T47D (cell line): ENCODE measurements at regions not wholly inside any gene's neighbourhood (a gene's known extent, or its start where the extent isn't known, plus 50 kb on each side); places are given as distances from the start of the nearest gene placed in this dataset.

Experiments
- DNase-seq, 2 experiments: peaks; one replicate each; pipeline versions ENCODE4 v3.0.0 to v3.0.0-alpha.2; 2011 to 2012; ENCODE audit warnings: low read depth in 1 of 2, low spot score in 1 of 2
- JUND ChIP-seq: IDR thresholded peaks from 2 replicates; pipeline ENCODE4 v1.6.1; 2012; ENCODE audit warnings: low read depth
- in situ Hi-C: cut with HindIII; loops from 2 replicates; pipeline ENCODE4 v1.10.0; 2016; ENCODE audit warnings: low sequenced_read_pairs, low pct_unique_long_range_greater_than_20kb

- no peak for TF ChIP-seq JUND
- peak; percentile 30 to 72 for DNase-seq
- in situ Hi-C loops, result no loop called here
Observed at GRCh38 chr7:42493436-42494198, 256.6 kb upstream of the GLI3 start.

GRCh38 chr7:42492920-42493319 lies 255.9 kb upstream of the GLI3 start:
- TF ChIP-seq JUND, result no peak
- DNase-seq, result no peak
- in situ Hi-C loops, result no loop called here

- DNase-seq, result no peak
- in situ Hi-C loops, result no loop called here
- no peak for TF ChIP-seq JUND
Observed at GRCh38 chr7:42491106-42491505, 254.1 kb upstream of the GLI3 start.

GRCh38 chr7:42489299-42489698 lies 252.3 kb upstream of the GLI3 start:
- DNase-seq, result no peak
- no peak for TF ChIP-seq JUND
- in situ Hi-C loops, result no loop called here

- in situ Hi-C loops, result no loop called here
- no peak for DNase-seq
- TF ChIP-seq JUND, result no peak
Observed at GRCh38 chr7:42485301-42485766, 248.3 kb upstream of the GLI3 start.

GRCh38 chr7:42483886-42484285 lies 246.9 kb upstream of the GLI3 start:
- DNase-seq, result no peak
- in situ Hi-C loops, result no loop called here
- no peak for TF ChIP-seq JUND

GRCh38 chr7:42479816-42480633 lies 243.0 kb upstream of the GLI3 start:
- DNase-seq, result peak in 1 of 2 experiments; percentile 73
- in situ Hi-C loops, result no loop called here
- no peak for TF ChIP-seq JUND

- DNase-seq, result no peak
- in situ Hi-C loops, result no loop called here
- no peak for TF ChIP-seq JUND
Observed at GRCh38 chr7:42479452-42479815, 242.4 kb upstream of the GLI3 start.

- no peak for TF ChIP-seq JUND
- in situ Hi-C loops, result no loop called here
- DNase-seq, result no peak
Observed at GRCh38 chr7:42478717-42479116, 241.7 kb upstream of the GLI3 start.

GRCh38 chr7:42476255-42476654 lies 239.2 kb upstream of the GLI3 start:
- in situ Hi-C loops, result no loop called here
- no peak for TF ChIP-seq JUND
- peak in 1 of 2 experiments; percentile 17 for DNase-seq

GRCh38 chr7:42475082-42475481 lies 238.1 kb upstream of the GLI3 start:
- in situ Hi-C loops, result no loop called here
- no peak for DNase-seq
- TF ChIP-seq JUND, result no peak

- no peak for TF ChIP-seq JUND
- in situ Hi-C loops, result no loop called here
- DNase-seq, result no peak
Observed at GRCh38 chr7:42473099-42473498, 236.1 kb upstream of the GLI3 start.

GRCh38 chr7:42471573-42472174 lies 234.7 kb upstream of the GLI3 start:
- in situ Hi-C loops, result no loop called here

More at GRCh38 chr7:42471573-42472174, 234.7 kb upstream of the GLI3 start:
- no peak for DNase-seq
- no peak for TF ChIP-seq JUND
